SU-DHL-6 (cell line): ENCODE measurements at regions not wholly inside any gene's neighbourhood (a gene's known extent, or its start where the extent isn't known, plus 50 kb on each side); places are given as distances from the start of the nearest gene placed in this dataset.

Source experiments
- H2AFZ ChIP-seq: fragments of 200-600 bp; sonication (generic); 2 replicates; pipeline ENCODE4 v1.6.1; 2014; ENCODE audit warnings: low read depth, mild to moderate bottlenecking, moderate library complexity, mixed read lengths, antibody characterized with exemption, low read length; ENCODE audit not compliant: severe bottlenecking
- H3F3A ChIP-seq: fragments of 200-600 bp; shearing (Covaris generic); 2 replicates; pipeline ENCODE4 v1.6.0; 2016; ENCODE audit warnings: antibody characterized with exemption, mild to moderate bottlenecking; ENCODE audit not compliant: insufficient read depth
- H3K27ac ChIP-seq: fragments of 200-600 bp; sonication (generic); 2 replicates; pipeline ENCODE4 v1.5.1; 2016; ENCODE audit warnings: low read depth, mild to moderate bottlenecking, low read length, moderate library complexity, mixed read lengths
- H3K27me3 ChIP-seq: fragments of 200-600 bp; sonication (generic), shearing (Covaris generic); 2 replicates; pipeline ENCODE4 v1.6.0; 2014; ENCODE audit warnings: mild to moderate bottlenecking, low read length
- H3K36me3 ChIP-seq: fragments of 200-600 bp; sonication (generic); 2 replicates; pipeline ENCODE4 v1.6.1; 2014; ENCODE audit warnings: mild to moderate bottlenecking, low read length, mixed read lengths
- H3K4me2 ChIP-seq: fragments of 300-600, 200-600 bp; shearing (Covaris generic), sonication (generic); 2 replicates; pipeline ENCODE4 v1.6.0; 2014; ENCODE audit warnings: low read length, low read depth, mild to moderate bottlenecking; ENCODE audit not compliant: poor library complexity, severe bottlenecking
- H3K4me3 ChIP-seq: fragments of 200-600 bp; sonication (generic); 2 replicates; pipeline ENCODE4 v1.5.1; 2014; ENCODE audit warnings: antibody characterized with exemption, low read length, mild to moderate bottlenecking, mixed read lengths; ENCODE audit not compliant: insufficient read depth, poor library complexity, severe bottlenecking
- H3K79me2 ChIP-seq: fragments of 200-600 bp; sonication (generic); 2 replicates; pipeline ENCODE4 v1.6.1; 2014; ENCODE audit warnings: mild to moderate bottlenecking, low read length, moderate library complexity; ENCODE audit not compliant: insufficient read depth
- H3K9ac ChIP-seq: fragments of 200-600 bp; sonication (generic); 2 replicates; pipeline ENCODE4 v1.7.0; 2014; ENCODE audit warnings: mild to moderate bottlenecking, low read length
- H3K9me2 ChIP-seq: fragments of 200-600 bp; sonication (generic); replicated peaks from 2 replicates; pipeline ENCODE4 v1.6.1; 2014; ENCODE audit warnings: low read length; ENCODE audit not compliant: insufficient read depth
- H3K9me3 ChIP-seq: fragments of 200-600 bp; sonication (generic); 2 replicates; pipeline ENCODE4 v1.6.1; 2014; ENCODE audit warnings: low read length, mixed read lengths; ENCODE audit not compliant: insufficient read depth
- H4K20me1 ChIP-seq: fragments of 200-600 bp; sonication (generic); 2 replicates; pipeline ENCODE4 v1.6.1; 2014; ENCODE audit warnings: low read depth, mild to moderate bottlenecking, antibody characterized with exemption, low read length, moderate library complexity, mixed read lengths
- EZH2phosphoT487 ChIP-seq: fragments of 200-600 bp; sonication (generic), shearing (Covaris generic); conservative IDR thresholded peaks from 2 replicates; pipeline ENCODE4 v1.6.1; 2018; ENCODE audit warnings: mild to moderate bottlenecking, antibody characterized with exemption, low read length, moderate library complexity, mixed read lengths
- TF ChIP-seq, protein P1 (sequence below): fragments of 200-600 bp; sonication (generic); IDR thresholded peaks from one replicate; pipeline ENCODE4 v1.5.1; 2017; ENCODE audit warnings: antibody characterized with exemption, mild to moderate bottlenecking, low read length, moderate library complexity; ENCODE audit not compliant: insufficient read depth, poor library complexity, severe bottlenecking

- no peaks in the 10 kb centered on the region for H3K36me3 ChIP-seq
- no peak overlapping the region for H3K4me2 ChIP-seq
- TF ChIP-seq, protein P1, sequence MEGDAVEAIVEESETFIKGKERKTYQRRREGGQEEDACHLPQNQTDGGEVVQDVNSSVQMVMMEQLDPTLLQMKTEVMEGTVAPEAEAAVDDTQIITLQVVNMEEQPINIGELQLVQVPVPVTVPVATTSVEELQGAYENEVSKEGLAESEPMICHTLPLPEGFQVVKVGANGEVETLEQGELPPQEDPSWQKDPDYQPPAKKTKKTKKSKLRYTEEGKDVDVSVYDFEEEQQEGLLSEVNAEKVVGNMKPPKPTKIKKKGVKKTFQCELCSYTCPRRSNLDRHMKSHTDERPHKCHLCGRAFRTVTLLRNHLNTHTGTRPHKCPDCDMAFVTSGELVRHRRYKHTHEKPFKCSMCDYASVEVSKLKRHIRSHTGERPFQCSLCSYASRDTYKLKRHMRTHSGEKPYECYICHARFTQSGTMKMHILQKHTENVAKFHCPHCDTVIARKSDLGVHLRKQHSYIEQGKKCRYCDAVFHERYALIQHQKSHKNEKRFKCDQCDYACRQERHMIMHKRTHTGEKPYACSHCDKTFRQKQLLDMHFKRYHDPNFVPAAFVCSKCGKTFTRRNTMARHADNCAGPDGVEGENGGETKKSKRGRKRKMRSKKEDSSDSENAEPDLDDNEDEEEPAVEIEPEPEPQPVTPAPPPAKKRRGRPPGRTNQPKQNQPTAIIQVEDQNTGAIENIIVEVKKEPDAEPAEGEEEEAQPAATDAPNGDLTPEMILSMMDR = no peak
- TF ChIP-seq EZH2phosphoT487 = no peak
- H3K4me3 ChIP-seq = no peak overlapping the region
- no peaks in the 10 kb centered on the region for H4K20me1 ChIP-seq
- no peak overlapping the region for H3K9ac ChIP-seq
- no peaks in the 10 kb centered on the region for H3F3A ChIP-seq
- no peaks in the 10 kb centered on the region for H3K9me2 ChIP-seq
- no peaks in the 10 kb centered on the region for H3K27me3 ChIP-seq
- no peaks in the 10 kb centered on the region for H3K79me2 ChIP-seq
- H3K9me3 ChIP-seq = no peaks in the 10 kb centered on the region
- no peak overlapping the region for H2AFZ ChIP-seq
- no peak overlapping the region for H3K27ac ChIP-seq
These were observed 193.5 kb downstream of the SS18 start for GRCh38 chr18:25896956-25897355.

DNA sequence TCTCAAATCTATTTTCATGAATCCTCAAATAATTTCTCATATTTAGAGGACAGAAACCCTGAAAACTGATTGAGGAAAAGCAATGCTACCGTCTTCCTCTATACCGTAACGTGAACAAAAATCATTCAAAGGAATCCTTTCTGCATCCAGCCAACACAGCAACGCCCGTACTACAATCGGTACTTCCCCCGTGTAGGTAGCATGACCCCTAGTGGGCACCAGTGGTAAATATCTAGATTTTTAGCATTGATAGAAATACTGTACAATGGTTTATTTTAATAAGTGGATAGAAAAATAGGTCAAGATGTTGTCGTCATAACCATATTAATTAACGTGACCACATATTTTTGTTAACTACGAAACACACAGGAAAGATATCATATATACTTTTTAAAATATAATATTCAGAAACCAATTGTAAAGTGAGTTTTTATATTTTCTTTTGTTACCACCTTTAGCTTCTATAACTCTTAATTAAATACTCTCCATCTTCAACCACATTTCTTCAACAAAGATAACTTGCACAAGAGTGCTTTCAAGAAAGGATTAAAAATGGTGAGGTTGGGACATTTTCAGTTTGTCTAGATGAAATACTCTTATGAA lies 194.1 kb downstream of the SS18 start:
- Histone ChIP-seq H3K9me2 (no peaks in the 10 kb centered on the region), H3K4me2 (no peak overlapping the region), H3K27me3 (no peaks in the 10 kb centered on the region), H3K36me3 (no peaks in the 10 kb centered on the region), H4K20me1 (no peaks in the 10 kb centered on the region), H3K79me2 (no peaks in the 10 kb centered on the region), H3K4me3 (no peak overlapping the region), H3K9me3 (no peaks in the 10 kb centered on the region), H3K27ac (no peak overlapping the region), H3F3A (no peaks in the 10 kb centered on the region), H2AFZ (no peak overlapping the region), H3K9ac (no peak overlapping the region)
- no peak for TF ChIP-seq EZH2phosphoT487
- TF ChIP-seq, protein P1 = peak; percentile 97

GRCh38 chr18:25895518-25895917 lies 194.9 kb downstream of the SS18 start:
- H3K79me2 ChIP-seq = no peaks in the 10 kb centered on the region
- H3K4me2 ChIP-seq = no peak overlapping the region
- no peak overlapping the region for H3K27ac ChIP-seq
- H3K36me3 ChIP-seq = no peaks in the 10 kb centered on the region
- no peaks in the 10 kb centered on the region for H3K9me3 ChIP-seq
- H3K27me3 ChIP-seq = no peaks in the 10 kb centered on the region
- no peaks in the 10 kb centered on the region for H4K20me1 ChIP-seq
- H3K4me3 ChIP-seq = no peak overlapping the region
- H2AFZ ChIP-seq = no peak overlapping the region
- TF ChIP-seq, protein P1 = no peak
- H3F3A ChIP-seq = no peaks in the 10 kb centered on the region
- H3K9me2 ChIP-seq = no peaks in the 10 kb centered on the region
- H3K9ac ChIP-seq = no peak overlapping the region
